Cerebellar cortex (tissue), 1 donor: ENCODE measurements at regions not wholly inside any gene's neighbourhood (a gene's known extent, or its start where the extent isn't known, plus 50 kb on each side); places are given as distances from the start of the nearest gene placed in this dataset.

ENCODE experiments used
- DNase-seq: peaks from one replicate; pipeline ENCODE4 v3.0.0-alpha.2; 2015; ENCODE audit warnings: low spot score

DNA sequence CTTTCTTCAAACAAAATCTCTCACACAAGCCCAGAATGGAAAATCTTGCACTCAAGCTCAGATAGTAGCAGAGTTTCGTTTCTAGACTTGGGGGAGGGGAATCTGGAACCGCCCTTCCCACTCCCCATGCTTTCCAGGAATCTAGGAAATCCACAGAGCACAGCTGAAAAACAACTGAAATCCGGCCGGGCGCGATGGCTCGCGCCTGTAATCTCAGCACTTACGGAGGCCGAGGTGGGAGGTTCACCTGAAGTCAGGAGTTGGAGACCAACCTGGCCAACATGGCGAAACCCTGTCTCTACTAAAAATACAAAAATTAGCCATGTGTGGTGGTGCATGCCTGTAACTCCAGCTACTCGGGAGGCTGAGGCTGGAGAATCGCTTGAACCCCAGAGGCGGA is 127.3 kb upstream of the SLC34A2 start:
- no peak for DNase-seq

DNA sequence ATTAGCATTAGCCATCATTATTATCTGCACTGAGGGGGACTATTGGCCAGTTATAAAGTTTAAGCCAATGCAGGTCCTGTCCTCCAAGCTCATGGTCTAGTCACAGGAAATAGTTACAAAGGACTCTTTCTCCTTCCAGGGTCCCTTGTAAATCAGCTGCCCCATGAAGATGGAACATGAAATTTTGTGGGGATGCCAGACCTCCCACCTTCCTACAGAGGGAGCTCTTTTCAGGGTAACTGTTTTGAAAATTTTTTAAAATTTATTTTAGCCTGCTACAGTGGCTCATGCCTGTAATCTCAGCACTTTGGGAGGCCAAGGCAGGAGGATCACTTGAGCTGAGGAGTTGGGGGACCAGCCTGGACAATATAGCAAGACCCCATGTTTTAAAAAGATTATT is 124.4 kb upstream of the SLC34A2 start:
- DNase-seq, result no peak

DNA sequence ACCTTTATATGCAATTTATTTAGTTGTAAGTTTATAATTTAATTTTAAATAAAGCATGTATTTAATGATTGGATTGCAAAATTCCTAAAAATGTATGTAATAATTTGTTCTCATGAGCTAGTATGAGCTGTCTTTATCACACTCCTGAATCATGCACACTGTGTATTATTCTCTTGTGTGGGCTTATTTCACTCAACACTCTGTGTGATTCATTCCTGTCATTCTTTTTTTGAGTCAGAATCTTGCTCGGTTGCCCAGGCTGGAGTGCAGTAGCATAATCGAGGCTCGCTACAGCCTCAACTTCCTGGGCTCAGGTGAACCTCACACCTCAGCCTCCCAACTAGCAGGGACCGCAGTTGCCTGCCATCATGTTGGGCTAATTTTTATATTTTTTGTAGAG is 123.1 kb upstream of the SLC34A2 start:
- no peak for DNase-seq

DNA sequence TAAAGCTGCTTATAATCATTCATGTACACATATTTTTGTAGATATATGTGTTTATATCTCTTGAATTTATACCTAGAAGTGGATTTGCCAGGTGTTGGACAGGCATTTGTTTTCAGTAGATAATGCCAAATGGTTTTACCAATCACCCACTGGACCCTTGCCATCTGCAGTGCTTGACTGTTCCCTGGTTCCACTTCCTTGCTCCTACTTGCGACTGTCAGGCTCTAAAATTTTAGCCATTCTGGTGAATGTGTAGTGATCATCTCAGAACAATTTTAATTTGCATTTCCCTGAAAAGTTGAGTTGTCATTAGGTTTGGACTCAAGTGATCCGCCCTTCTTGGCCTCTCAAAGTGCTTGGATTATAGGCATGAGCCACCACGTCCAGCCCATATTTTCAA is 122.4 kb upstream of the SLC34A2 start:
- DNase-seq, result no peak

DNA sequence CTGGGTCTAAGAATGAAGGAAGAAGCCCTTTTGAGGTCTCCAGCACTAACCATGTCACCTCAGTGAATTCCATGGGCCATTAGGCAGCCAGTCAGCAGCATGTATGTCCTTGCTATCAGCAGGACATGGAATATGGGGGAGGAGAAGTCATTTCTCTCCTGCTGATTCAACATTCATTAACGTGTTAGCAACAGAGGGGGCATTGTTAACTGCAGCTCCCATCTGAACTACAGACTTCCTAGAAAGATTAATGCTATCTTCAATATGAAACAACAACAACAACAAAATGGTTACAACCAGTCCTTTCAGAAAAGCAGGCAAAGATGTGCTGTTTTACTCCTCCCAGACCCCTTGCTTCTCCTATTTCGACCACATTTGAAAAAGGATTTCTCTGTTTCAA is 120.4 kb upstream of the SLC34A2 start:
- no peak for DNase-seq

DNA sequence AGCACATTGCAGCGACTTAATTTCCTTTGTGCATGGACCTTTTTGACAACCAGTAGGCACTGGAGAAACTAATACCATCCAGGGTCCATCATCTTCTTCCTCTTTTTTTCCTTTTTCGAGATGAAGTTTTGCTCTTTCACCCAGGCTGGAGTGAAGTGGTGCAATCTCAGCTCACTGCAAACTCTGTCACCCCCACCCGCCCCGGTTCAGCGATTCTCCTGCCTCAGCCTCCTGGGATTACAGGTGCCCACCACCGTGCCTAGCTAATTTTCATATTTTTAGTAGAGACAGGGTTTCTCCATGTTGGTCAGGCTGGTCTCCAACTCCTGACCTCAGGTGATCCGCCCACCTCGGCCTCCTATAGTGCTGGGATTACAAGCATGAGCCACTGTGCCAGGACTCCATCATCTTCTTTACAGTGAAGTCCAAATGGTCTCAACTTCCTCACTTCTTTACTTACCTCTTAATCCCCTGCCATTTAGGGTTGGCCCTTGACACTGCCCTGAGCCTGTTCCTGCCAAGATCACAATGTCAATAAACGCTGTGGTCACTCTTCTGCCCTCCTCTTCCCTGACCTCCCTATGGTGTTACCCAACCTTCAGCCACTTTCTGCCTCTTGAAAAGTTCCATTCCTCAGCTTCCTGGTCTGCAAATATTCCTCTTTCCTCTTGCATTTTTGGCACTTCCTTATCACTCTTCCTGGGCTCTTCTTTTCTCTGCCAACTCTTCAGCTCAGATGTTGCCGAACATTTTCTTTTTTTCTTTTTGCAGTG is 119.8 kb upstream of the SLC34A2 start:
- DNase-seq, result no peak

DNA sequence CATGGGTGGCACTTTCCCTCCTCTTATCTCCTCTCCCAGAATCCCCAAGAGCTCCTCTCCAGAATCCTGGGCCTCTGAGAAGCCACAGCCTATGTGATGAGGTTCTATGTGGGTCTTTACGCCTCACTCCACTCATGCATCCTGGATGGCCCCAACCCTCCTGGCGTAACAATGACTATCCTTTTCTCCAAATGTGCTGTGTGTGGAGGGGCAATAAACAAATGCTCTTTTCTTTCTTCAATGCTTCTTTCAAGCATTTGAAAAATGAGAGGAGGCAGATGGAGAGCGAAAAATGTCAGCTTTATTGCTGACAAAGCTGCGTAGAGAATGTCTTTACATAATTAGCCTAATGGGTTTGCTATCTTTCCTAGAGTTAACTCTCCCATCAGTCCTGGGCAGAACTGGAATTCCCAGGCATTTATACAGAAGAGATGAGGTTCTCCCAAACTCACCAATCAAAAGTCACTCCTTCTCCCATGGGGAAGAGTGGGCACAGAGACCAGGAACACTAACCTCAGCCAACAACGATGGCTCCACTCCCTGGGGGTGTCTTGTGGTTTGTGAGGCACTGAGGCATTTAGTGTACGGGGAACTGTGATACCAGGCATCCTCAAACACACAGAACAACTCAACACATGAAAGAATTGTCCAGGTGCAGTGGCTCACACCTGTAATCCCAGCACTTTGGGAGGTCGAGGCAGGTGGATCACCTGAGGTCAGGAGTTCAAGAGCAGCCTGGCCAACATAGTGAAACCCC is 118.9 kb upstream of the SLC34A2 start:
- DNase-seq, result no peak

DNA sequence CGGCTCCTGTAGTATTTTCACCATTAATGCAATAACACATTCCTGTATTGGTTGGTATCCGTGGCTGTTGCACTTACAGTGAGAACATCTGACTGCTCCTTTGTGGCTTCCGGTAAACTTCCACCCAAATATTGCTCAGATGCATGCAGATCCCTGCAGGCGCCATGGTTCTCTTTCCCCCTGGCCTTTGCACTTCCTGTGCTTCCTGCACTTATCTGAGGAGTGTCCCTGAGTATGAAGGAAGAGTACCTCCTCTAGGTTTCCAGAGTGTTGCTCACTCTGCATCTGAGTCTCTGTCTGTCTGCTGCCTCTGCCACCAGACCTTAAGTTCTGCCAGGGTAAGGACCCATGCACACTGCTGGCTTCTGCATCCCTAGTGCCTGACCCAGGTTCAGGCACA is 117.2 kb upstream of the SLC34A2 start:
- DNase-seq, result no peak

DNA sequence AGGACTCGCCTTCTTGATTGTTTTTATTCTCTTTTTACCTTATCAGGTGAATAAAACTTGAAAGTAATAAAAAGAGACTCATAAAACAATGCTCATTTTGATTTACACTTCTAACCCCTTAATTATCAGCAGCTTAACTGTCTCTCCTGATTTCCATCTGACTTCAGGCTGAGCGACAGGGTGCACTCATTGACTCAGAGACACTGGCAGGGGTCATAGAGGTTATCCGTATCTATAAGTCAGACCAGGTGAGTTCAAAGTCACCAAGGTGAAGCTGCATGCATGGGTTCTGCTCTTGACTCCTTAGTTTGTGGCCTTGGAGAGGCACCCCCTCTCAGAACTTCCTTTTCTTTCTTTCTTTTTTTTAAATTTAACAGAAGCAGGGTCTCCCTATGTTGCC is 116.4 kb upstream of the SLC34A2 start:
- DNase-seq, result no peak

DNA sequence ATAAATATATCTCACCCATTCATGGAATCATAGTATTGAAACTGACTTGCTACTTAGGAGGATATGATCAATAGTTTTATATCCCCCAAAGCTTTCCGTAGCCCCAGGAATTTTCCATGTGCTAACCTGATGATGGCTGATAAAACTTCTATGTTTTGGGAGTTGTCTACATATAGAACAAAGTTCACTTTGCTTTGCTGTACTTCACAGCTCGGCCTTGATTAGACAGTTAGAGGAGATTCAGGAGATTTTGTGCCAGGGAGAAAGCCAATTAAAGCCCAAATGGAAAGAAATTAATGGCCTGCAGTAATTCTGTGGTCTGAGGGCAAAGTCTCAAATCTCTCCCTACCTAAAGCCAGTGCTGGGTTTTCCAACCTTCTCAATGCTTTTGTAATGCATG is 114.9 kb upstream of the SLC34A2 start:
- no peak for DNase-seq

DNA sequence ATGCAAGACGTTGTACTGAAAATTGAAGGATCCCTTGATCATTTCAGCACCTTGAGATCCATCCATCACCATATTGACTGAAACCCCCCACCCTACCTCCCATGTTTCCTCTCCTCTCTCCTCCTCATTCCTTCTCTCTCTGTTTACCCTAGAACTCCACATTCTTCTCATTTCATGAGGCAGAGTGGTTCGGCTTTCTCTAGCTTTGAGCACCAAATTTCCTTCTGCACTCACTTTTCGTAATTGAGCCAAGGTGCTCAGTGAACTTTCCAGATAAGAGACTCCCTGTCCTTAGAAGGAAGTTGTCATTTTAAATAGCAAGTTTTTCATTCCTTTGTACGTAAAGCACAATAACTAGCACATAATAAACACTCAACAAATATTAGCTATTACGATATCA is 108.3 kb upstream of the SLC34A2 start:
- no peak for DNase-seq

DNA sequence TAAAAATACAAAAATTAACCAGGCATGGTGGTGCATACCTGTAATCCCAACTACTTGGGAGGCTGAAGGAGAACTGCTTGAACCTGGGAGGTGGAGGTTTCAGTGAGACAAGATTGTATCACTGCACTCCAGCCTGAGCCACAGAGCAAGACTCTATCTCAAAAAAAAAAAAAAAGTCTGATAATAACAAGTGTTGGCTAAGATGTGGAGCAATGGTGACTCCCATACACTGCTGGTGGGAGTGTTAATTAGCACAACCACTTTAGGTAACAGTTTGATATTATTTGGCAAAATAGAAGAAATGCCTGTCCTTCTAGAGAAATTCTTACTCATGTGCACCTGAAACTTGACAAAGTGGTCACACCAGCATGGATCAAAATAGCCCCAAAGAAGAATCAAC is 106.2 kb upstream of the SLC34A2 start:
- no peak for DNase-seq

DNA sequence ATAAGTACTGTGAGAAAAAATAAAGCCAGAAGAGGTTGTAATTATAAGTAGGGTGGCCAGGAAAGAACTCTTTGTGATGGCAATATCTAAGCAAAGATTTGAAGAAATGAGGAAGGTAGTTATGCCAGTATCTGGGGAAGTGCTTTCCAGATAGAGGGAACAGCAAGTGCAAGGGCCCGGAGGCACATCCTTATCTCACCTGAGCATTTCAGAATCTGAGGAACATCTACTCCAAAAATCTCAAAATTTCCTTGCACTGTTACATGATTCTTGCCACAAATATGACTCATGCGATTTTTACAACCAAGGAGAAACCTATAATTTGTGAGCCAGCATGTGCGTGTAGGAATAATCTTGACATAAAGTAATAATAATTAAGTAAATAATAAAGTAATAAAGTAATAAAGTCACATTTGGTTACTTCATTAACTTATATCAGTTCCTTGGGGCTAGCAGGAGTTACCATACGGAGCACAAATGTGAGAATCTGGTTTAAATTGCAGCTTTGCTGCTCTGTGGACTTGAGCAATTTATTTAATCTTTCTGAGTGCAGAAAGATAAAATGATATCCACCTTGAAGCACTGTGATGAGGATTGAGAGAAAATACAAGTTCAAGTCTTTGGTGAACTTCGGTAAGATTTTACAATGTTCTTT is 105.1 kb upstream of the SLC34A2 start:
- no peak for DNase-seq

DNA sequence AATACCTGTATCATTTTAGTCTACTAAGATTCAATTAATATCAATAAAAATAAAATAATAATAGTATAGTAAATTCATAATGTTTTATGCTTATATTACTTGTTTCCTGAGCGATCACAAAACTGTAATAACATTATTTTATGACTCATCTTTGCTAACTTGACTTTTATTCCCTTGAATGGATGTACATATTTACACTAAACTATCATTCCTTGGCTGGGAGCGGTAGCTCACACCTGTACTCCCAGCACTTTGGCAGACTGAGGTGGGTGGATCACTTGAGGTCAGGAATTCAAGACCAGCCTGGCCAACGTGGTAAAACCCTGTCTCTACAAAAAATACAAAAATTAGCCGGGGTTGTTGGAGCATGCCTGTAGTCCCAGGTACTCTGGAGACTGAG is 104.0 kb upstream of the SLC34A2 start:
- DNase-seq, result no peak

DNA sequence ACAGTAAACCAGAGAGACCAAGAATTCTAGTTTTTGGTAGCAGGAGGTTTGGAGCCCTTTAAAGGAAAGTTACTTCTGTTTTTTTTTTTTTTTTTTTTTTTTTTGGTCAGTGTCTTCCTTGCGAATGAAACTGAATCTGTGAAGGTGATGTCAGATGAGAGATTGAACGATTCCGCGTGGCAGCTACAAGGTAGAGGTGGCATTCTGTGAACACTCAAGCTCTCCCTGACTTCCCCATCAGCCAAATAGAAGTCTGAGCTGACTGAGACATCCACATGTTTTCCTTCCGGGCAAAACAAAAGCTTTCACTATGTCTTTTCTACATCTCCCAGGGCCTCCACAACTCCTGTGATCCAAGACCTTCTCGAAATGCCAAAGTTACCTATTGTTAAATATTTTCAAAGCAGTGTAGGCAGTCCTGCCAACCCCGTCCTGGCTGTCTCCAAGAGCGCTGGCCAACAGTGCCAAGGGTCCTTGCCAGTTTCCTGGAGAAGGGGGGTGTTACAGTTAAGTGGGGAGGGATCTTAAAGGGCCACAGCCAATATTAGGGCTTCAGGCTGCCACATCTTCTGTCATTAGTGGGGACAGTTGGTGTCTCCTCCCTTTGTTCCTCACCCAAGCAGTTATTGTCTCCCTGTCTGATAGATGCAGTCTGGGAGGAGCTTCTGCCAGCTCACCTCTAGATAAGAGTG is 102.9 kb upstream of the SLC34A2 start:
- DNase-seq, result peak; percentile 76

DNA sequence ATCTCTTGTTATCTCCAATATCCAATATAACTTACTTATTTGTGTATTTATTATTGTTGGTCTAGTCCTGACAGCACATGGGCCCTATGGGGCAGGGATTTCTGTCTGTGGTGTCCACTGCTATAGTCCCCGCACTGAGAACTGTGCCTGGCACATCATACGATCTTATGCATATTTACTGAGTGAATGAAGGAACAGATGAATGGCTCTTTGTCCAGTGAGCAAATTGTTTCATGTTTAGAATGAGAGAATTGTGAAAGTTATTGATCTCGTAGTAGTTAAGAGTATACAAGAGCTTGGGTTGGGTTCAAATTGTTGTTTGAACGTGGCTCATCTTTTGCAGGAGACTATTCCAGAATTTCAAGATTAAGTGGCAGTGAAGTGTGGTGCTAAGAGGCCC is 96.1 kb upstream of the SLC34A2 start:
- DNase-seq, result no peak

DNA sequence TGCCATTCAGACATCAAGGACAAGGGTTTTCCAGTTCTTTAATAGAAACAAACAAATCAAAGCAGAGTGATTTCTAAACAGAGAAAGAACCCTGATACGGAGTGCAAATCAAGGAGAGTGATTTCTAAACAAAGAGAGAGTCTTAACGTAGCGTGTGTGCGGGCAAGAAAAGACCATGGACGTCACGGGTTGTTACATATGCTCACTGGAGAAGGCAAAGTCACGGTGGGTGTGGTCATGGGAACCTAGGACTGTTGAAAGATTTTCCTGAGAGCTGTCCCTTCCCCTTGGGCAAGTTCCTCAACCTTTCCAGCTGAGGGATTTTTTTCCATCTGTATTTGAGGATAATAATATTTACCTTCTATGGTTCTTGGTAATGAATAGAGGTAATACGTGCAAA is 95.0 kb upstream of the SLC34A2 start:
- DNase-seq, result no peak

DNA sequence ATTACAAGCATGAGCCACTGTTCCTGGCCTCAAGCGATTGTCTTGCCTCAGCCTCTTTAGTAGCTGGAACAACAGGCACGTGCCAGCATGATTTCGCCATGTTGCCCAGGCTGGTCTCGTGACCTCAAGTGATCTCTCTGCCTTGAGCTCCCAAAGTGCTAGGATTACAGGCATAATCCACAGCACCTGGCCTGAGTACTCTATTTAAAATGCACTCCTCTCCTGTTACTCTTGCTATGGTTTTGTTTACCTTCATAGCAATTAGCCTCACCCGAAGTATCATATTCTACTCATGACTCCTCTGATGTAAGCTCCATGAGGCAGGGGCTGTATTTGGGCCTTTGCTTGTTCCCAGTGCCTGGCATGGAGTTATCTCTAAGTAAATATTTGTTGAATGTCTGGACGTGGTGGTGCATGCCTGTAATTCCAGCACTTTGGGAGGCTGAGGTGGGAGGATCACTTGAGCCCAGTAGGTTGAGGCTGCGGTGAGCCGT is 92.5 kb upstream of the SLC34A2 start:
- no peak for DNase-seq

DNA sequence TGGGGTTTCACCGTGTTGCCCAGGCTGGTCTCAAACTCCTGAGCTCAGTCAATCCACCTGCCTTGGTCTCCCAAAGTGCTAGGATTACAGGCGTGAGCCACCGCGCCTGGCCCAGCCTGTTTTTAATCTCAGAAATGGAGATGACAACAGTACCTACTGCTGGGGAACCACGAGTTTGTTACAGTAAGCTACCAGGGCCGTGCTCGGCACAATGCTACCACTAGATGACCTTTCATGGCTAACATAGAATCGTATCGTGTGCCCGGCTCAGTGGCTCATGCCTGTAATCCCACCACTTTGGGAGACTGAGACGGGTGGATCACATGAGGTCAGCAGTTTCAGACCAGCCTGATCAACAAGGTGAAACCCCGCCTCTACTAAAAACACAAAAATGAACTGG is 90.8 kb upstream of the SLC34A2 start:
- no peak for DNase-seq

DNA sequence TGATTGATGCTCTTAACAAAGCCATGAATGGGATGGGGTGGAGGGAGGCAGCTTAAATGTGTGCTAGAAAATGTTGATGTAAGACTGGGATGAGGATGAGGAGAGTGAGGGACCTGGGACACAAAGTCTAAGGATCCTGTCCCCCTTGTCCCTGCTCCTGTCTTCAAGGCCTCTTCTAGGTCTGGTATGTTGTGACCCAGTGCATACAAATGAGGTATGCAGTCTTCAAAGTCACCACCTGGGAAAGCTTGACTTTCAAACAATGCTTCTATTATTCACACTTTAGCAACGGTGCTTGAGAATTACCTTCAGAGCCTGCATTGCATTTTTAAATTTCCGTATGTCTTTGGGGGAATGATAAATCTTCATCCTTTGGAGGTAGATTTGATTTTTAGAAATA is 88.4 kb upstream of the SLC34A2 start:
- DNase-seq, result no peak

DNA sequence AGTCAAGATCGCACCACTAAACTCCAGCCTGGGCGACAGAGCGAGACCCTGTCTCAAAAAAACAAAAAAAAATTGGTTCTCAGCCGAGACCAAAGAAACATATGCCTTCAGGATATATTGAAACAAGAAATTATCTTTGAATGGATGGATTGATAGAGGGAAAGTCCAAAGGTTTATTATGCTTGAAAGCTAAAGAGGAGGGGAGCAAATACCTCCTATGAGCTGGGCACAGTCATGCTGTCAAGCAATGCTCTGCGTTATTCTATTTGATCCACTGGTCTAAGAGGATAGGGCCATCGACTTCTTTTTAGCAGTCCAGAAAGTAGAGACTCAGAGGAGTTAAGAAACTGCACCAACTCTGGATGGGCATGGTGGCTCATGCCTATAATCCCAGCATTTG is 85.9 kb upstream of the SLC34A2 start:
- DNase-seq, result no peak

DNA sequence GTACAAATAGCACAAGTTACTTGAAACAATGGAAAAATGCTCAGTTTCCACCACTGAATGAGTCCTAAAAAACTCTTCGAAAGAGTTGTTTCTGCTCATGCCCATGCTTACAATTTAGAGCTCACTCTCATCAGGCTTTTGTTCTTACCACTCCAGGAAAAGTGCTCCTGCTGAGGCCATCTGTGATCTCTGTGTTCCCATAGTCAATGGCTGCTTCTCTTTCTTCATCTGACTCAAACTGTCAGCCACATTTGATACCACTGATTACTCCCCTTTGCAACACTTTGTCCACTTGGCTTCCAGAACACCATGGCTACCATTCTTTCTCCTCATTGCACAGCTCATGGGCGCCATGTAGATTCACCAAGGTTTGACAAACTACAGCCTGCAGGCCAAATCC is 80.0 kb upstream of the SLC34A2 start:
- DNase-seq, result peak; percentile 75

DNA sequence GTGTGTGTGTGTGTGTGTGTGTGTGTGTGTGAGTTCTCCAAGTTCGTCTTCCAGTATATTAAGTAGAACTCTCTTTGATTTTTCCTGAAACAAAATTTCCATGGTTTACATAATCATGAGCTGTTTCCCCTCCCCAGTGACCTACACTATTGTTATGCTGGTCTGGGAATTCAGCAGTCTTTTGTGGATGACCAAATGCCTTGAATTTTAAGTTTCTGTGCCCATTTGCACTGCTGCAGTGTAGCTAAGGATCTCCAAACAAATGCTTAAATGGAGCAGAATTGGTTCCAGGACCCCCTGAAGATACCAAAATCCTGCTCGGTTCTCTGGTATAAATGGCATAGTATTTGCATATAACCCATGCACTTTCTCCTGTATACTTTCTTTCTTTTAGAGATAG is 77.2 kb upstream of the SLC34A2 start:
- no peak for DNase-seq
